Medulla oblongata (tissue), 1 donor: ENCODE measurements at regions not wholly inside any gene's neighbourhood (a gene's known extent, or its start where the extent isn't known, plus 50 kb on each side); places are given as distances from the start of the nearest gene placed in this dataset.
"Not testable (repeated sequence)": the region's sequence is repeated elsewhere in the genome, so short reads cannot be mapped to it uniquely, and the experiment has no call there.

ENCODE experiments used
- DNase-seq: peaks from one replicate; pipeline ENCODE4 v3.0.0-alpha.2; 2015; ENCODE audit errors: extremely low spot score

- no peak for DNase-seq
These were observed 151.4 kb upstream of the EEA1 start for GRCh38 chr12:93080452-93080851.

GRCh38 chr12:93080994-93081809, 152.1 kb upstream of the EEA1 start:
- no peak for DNase-seq

- DNase-seq: no peak
These were observed 152.7 kb upstream of the EEA1 start for GRCh38 chr12:93081810-93082165.

- no peak for DNase-seq
These were observed 156.5 kb upstream of the EEA1 start for GRCh38 chr12:93085383-93086287.

- DNase-seq: no peak
These were observed 157.2 kb upstream of the EEA1 start for GRCh38 chr12:93086288-93086727.

GRCh38 chr12:93087840-93088610, 158.9 kb upstream of the EEA1 start:
- DNase-seq: no peak

GRCh38 chr12:93089805-93090569, 160.9 kb upstream of the EEA1 start:
- DNase-seq: no peak

GRCh38 chr12:93090731-93091172, 161.7 kb upstream of the EEA1 start:
- DNase-seq: no peak

GRCh38 chr12:93091886-93092648, 163.0 kb upstream of the EEA1 start:
- DNase-seq: no peak

GRCh38 chr12:93092649-93092945, 163.5 kb upstream of the EEA1 start:
- no peak for DNase-seq

- DNase-seq: no peak
These were observed 164.1 kb upstream of the EEA1 start for GRCh38 chr12:93093243-93093642.

GRCh38 chr12:93094222-93094621, 165.1 kb upstream of the EEA1 start:
- DNase-seq: not testable (repeated sequence)

- DNase-seq: no peak
These were observed 166.1 kb upstream of the EEA1 start for GRCh38 chr12:93094988-93095737.

GRCh38 chr12:93097417-93097816, 168.3 kb upstream of the EEA1 start:
- DNase-seq: no peak

GRCh38 chr12:93098077-93098476, 169.0 kb upstream of the EEA1 start:
- DNase-seq: peak; percentile 76

- DNase-seq: no peak
These were observed 170.7 kb upstream of the EEA1 start for GRCh38 chr12:93099792-93100191.

- DNase-seq: no peak
These were observed 171.5 kb upstream of the EEA1 start for GRCh38 chr12:93100610-93101009.

- DNase-seq: no peak
These were observed 172.3 kb upstream of the EEA1 start for GRCh38 chr12:93101367-93101766.

- no peak for DNase-seq
These were observed 173.2 kb upstream of the EEA1 start for GRCh38 chr12:93102312-93102711.

GRCh38 chr12:93102744-93103143, 173.6 kb upstream of the EEA1 start:
- DNase-seq: no peak
